ENCODE measurements at regions not wholly inside any gene's neighbourhood (a gene's known extent, or its start where the extent isn't known, plus 50 kb on each side); places are given as distances from the start of the nearest gene placed in this dataset.
A peak's percentile ranks its signal among the peaks of the same experiment; 100 is the strongest.
"Not testable (repeated sequence)": the region's sequence is repeated elsewhere in the genome, so short reads cannot be mapped to it uniquely, and the experiment has no call there.

DNA sequence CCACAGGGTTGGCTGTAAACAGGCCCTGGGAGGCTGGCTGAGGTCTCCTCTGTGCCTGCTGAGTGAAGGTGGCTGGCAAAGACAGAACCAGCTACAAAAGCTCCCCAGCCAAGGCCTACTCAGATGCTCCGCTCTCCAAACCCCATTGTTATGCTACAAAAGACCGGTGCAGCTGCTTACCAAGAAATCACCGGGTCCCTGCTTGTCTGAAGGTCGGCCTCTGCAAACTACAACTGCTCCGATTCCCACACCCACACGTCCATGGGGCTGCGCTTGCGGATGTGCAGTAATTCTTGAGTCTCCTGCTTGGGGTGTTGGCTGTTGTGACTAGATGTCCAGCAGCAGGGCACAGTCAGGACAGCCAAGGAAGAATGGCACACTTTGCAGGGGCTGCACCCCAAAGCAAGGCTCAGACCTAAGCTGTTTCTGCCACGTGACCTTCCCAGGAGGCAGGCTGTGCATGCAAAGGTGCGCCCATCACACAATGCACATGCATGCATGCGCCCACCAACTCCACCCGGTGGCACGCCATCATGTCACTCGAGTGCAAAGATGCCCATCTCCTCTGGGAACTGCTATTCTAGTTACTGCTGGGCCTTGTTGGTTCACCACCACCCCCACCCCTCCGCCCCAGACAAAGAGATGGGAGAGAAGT lies 97.8 kb downstream of the OAT start:
- TF ChIP-seq, protein P1, sequence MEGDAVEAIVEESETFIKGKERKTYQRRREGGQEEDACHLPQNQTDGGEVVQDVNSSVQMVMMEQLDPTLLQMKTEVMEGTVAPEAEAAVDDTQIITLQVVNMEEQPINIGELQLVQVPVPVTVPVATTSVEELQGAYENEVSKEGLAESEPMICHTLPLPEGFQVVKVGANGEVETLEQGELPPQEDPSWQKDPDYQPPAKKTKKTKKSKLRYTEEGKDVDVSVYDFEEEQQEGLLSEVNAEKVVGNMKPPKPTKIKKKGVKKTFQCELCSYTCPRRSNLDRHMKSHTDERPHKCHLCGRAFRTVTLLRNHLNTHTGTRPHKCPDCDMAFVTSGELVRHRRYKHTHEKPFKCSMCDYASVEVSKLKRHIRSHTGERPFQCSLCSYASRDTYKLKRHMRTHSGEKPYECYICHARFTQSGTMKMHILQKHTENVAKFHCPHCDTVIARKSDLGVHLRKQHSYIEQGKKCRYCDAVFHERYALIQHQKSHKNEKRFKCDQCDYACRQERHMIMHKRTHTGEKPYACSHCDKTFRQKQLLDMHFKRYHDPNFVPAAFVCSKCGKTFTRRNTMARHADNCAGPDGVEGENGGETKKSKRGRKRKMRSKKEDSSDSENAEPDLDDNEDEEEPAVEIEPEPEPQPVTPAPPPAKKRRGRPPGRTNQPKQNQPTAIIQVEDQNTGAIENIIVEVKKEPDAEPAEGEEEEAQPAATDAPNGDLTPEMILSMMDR (IDR thresholded peaks at IDR 0.05): no peak
- Histone ChIP-seq H3K4me1 (peaks cover 0 to 2% of the 10 kb centered on the region in 2 donors), H3K36me3 (no peaks in the 10 kb centered on the region), H3K27me3 (no peaks in the 10 kb centered on the region), H3K27ac (no peak overlapping the region), H3K9me3 (no peaks in the 10 kb centered on the region), H3K4me3 (no peak overlapping the region)
- peak in 1 of 2 donors; percentile 54 for DNase-seq (ENCODE audit: low spot score in 2 of 2)
- intact Hi-C loops (cut with DNase I): no loop called here

DNA sequence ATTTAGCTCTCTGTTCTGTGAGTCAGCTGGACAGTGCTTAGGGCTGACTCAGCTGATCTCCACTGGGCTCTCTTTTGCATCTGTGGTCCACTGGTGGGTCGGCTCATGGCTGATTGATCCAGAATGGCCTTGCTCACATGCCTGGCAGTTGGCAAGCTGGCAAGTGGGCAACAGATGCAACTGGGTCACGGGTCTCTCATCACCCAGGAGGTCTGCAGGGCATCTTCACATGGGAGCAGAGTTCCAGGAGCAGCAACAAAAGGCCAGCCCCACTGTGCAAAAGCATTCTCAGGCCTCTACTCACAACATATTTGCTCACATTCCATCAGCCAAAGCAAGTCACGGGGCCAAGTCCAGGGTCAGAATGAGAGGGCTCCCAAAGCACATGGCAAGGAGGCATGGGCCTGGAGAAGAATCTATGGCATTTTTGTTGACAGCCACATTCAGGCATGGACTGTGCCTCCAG lies 98.8 kb downstream of the OAT start:
- no peak overlapping the region for H3K4me3 ChIP-seq
- no peaks in the 10 kb centered on the region for H3K27me3 ChIP-seq
- no peaks in the 10 kb centered on the region for H3K9me3 ChIP-seq
- H3K27ac ChIP-seq: no peak overlapping the region
- TF ChIP-seq, protein P1 (IDR thresholded peaks at IDR 0.05): no peak
- intact Hi-C loops (cut with DNase I): no loop called here
- DNase-seq (ENCODE audit: low spot score in 2 of 2): peak in 1 of 2 donors; percentile 71
- H3K36me3 ChIP-seq: no peaks in the 10 kb centered on the region
- H3K4me1 ChIP-seq: peaks cover 0 to 2% of the 10 kb centered on the region in 2 donors

DNA sequence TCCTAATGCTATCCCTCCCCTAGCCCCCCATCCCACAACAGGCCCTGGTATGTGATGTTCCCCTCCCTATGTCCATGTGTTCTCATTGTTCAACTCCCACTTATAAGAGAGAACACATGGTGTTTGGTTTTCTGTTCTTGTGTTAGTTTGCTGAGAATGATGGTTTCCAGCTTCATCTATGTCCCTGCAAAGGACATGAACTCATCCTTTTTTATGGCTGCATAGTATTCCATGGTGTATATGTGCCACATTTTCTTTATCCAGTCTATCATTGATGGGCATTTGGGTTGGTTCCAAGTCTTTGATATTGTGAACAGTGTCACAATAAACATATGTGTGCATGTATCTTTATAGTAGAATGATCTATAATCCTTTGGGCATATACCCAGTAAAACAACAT lies 99.2 kb downstream of the OAT start:
- H3K9me3 ChIP-seq; DNase-seq (ENCODE audit: low spot score in 2 of 2); H3K27me3 ChIP-seq; H3K27ac ChIP-seq; H3K36me3 ChIP-seq; H3K4me1 ChIP-seq; H3K4me3 ChIP-seq; intact Hi-C loops (cut with DNase I): not testable (repeated sequence)

DNA sequence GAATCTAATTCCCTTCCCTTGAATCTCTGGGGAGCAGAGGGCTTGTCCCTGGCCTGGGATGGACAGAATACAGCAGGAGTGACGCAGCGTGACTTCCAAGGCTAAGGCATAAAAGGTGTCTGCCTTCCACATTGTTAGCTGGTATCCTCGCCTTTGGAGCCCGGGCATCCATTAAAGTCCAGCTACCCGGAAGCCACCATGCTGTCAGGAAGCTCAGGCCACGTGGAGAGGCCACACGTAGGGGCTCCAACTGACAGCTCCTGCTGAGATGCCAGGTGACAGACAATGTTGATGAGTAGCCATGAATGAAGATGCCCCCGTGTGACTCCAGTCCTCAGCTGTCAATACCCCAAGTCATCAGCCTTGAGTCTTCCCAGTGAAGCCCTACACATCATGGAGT lies 99.9 kb downstream of the OAT start:
- H3K4me1 ChIP-seq: peaks cover 0 to 2% of the 10 kb centered on the region in 2 donors
- intact Hi-C loops (cut with DNase I): no loop called here
- H3K4me3 ChIP-seq: no peak overlapping the region
- TF ChIP-seq, protein P1 (IDR thresholded peaks at IDR 0.05): no peak
- no peaks in the 10 kb centered on the region for H3K27me3 ChIP-seq
- DNase-seq (ENCODE audit: low spot score in 2 of 2): peak in 1 of 2 donors; percentile 28
- H3K36me3 ChIP-seq: no peaks in the 10 kb centered on the region
- no peak overlapping the region for H3K27ac ChIP-seq
- H3K9me3 ChIP-seq: no peaks in the 10 kb centered on the region

DNA sequence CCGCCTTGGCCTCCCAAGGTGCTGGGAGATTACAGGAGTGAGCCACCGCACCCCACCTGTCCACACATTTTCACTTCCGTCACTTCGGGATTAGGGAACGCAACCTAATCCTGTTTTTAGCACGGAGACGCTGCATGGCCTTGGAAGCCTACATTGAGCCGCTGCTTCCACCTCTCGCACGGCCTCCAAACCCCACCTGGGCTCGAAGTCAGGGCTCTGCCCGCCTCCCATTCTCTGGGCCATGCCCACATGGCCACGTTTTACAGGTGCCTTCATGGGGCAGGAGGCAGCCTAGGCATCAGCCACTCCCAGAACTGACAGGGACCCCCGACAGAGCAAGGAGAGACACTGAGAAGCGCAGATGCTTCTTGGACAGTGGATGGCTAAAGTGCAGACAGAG lies 100.6 kb downstream of the OAT start:
- TF ChIP-seq, protein P1 (IDR thresholded peaks at IDR 0.05): no peak
- Histone ChIP-seq H3K36me3 (no peaks in the 10 kb centered on the region), H3K27me3 (no peaks in the 10 kb centered on the region), H3K4me3 (no peak overlapping the region), H3K27ac (no peak overlapping the region), H3K4me1 (peaks cover 0 to 2% of the 10 kb centered on the region in 2 donors), H3K9me3 (no peaks in the 10 kb centered on the region)
- DNase-seq (ENCODE audit: low spot score in 2 of 2): peak in 1 of 2 donors; percentile 28
- intact Hi-C loops (cut with DNase I): no loop called here

DNA sequence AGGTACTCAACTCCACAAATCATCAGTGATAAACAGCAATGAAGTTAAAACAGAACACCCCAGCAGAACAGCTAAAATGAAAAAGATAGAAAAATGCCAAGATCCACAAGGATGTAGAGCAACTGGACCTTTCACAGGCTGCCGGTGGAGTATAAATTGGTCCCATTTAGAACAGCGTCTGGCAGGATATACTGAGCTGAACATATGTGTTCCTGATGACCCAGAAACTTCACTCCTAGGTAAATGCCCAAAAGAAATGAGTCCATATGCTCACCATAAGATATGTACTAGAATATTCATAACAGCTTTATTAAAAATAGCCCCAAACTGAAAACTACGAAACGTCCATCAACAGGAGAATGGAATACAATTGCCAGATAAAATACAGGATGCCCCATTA lies 102.4 kb downstream of the OAT start:
- no peak for DNase-seq (ENCODE audit: low spot score in 2 of 2)
- peaks cover 0 to 2% of the 10 kb centered on the region in 2 donors for H3K4me1 ChIP-seq
- no peak overlapping the region for H3K27ac ChIP-seq
- no peaks in the 10 kb centered on the region for H3K9me3 ChIP-seq
- no peaks in the 10 kb centered on the region for H3K27me3 ChIP-seq
- no peaks in the 10 kb centered on the region for H3K36me3 ChIP-seq
- H3K4me3 ChIP-seq: no peak overlapping the region
- TF ChIP-seq, protein P1 (IDR thresholded peaks at IDR 0.05): no peak
- intact Hi-C loops (cut with DNase I): no loop called here

All from ascending aorta (tissue), 2 donors.